ENCODE measurements at regions not wholly inside any gene's neighbourhood (a gene's known extent, or its start where the extent isn't known, plus 50 kb on each side); places are given as distances from the start of the nearest gene placed in this dataset.

GRCh38 chr10:120641695-120642094 is 184.7 kb downstream of the PLPP4 start:
- no peak for DNase-seq

- no peak for DNase-seq
Measured at GRCh38 chr10:120643351-120643750, 186.3 kb downstream of the PLPP4 start.

- no peak for DNase-seq
Measured at GRCh38 chr10:120644556-120645410, 187.8 kb downstream of the PLPP4 start.

- DNase-seq: no peak
Measured at GRCh38 chr10:120646159-120646732, 189.2 kb downstream of the PLPP4 start.

- no peak for DNase-seq
Measured at GRCh38 chr10:120646738-120647456, 189.9 kb downstream of the PLPP4 start.

- DNase-seq: no peak
Measured at GRCh38 chr10:120650705-120651399, 193.8 kb downstream of the PLPP4 start.

GRCh38 chr10:120656107-120656506 is 195.1 kb upstream of the WDR11 start:
- no peak for DNase-seq

- DNase-seq: no peak
Measured at GRCh38 chr10:120657371-120657770, 193.8 kb upstream of the WDR11 start.

GRCh38 chr10:120658943-120659885 is 191.9 kb upstream of the WDR11 start:
- no peak for DNase-seq

- DNase-seq: no peak
Measured at GRCh38 chr10:120666308-120666707, 184.9 kb upstream of the WDR11 start.

- no peak for DNase-seq
Measured at GRCh38 chr10:120667276-120667675, 183.9 kb upstream of the WDR11 start.

GRCh38 chr10:120671491-120671890 is 179.7 kb upstream of the WDR11 start:
- DNase-seq: no peak

GRCh38 chr10:120683454-120683853 is 167.7 kb upstream of the WDR11 start:
- no peak for DNase-seq

- DNase-seq: no peak
Measured at GRCh38 chr10:120684226-120684625, 166.9 kb upstream of the WDR11 start.

GRCh38 chr10:120685136-120685535 is 166.0 kb upstream of the WDR11 start:
- DNase-seq: no peak

GRCh38 chr10:120688928-120689327 is 162.2 kb upstream of the WDR11 start:
- no peak for DNase-seq

GRCh38 chr10:120689777-120690529 is 161.2 kb upstream of the WDR11 start:
- no peak for DNase-seq

GRCh38 chr10:120691625-120692024 is 159.5 kb upstream of the WDR11 start:
- no peak for DNase-seq

- no peak for DNase-seq
Measured at GRCh38 chr10:120700426-120700825, 150.7 kb upstream of the WDR11 start.

GRCh38 chr10:120701381-120701780 is 149.8 kb upstream of the WDR11 start:
- DNase-seq: no peak

- DNase-seq: no peak
Measured at GRCh38 chr10:120702032-120702431, 149.1 kb upstream of the WDR11 start.
